OCI-LY7 (cell line): ENCODE measurements at regions not wholly inside any gene's neighbourhood (a gene's known extent, or its start where the extent isn't known, plus 50 kb on each side); places are given as distances from the start of the nearest gene placed in this dataset.

Source experiments
- CTCF ChIP-seq: fragments of 200-600 bp; sonication (generic); conservative IDR thresholded peaks from 2 replicates; pipeline ENCODE4 v1.5.1; 2014; ENCODE audit warnings: mild to moderate bottlenecking, antibody characterized with exemption, low read length, moderate library complexity, mixed read lengths
- EZH2phosphoT487 ChIP-seq: fragments of 200-600 bp; sonication (generic); IDR thresholded peaks from 2 replicates; pipeline ENCODE4 v1.6.1; 2018; ENCODE audit warnings: low read depth, borderline replicate concordance, mild to moderate bottlenecking, mixed run types, antibody characterized with exemption, low read length, moderate library complexity, mixed read lengths

DNA sequence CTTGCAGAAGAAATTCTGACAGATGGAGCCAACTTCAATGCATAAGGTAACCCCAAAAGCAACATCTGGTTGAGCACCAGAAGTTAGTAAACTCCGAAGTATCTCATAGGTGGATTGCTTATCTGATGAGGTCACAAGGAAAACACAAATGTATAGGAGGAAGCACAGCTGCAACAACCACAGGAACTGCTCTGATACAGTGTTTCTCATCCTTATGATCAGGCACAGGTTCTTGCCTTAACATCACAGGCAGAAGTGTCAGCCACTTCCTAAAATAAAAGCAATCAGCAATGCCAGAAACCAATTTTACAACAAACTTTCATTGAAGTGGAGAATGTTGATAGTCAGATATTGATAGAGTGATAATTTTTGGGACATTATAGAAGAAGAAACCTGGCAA lies 530.3 kb upstream of the FAT3 start:
- no peak for TF ChIP-seq CTCF
- TF ChIP-seq EZH2phosphoT487 = no peak
